ENCODE measurements at regions not wholly inside any gene's neighbourhood (a gene's known extent, or its start where the extent isn't known, plus 50 kb on each side); places are given as distances from the start of the nearest gene placed in this dataset.

- TF ChIP-seq CTCF (IDR thresholded peaks at IDR 0.05) (no peak), POLR2A (IDR thresholded peaks at IDR 0.05) (no peak)
- Histone ChIP-seq H3K4me3 (no peak overlapping the region), H3K27me3 (no peaks in the 10 kb centered on the region), H3K27ac (no peak overlapping the region), H3K9me3 (no peaks in the 10 kb centered on the region), H3K36me3 (no peaks in the 10 kb centered on the region), H3K4me1 (peaks cover 0 to 8% (median 0%) of the 10 kb centered on the region in 12 donors)
- intact Hi-C loops (cut with DNase I) = no loop called here
- DNase-seq = no peak
- ATAC-seq = no peak
These were observed 339.0 kb downstream of the ENC1 start for GRCh38 chr5:74301576-74301975.

- WGBS, 4 donors = 94 to 95% (median 95%) methylated on average over 6 of the region's 6 CpGs
- Histone ChIP-seq H3K27me3 (no peaks in the 10 kb centered on the region), H3K9me3 (no peaks in the 10 kb centered on the region), H3K27ac (no peak overlapping the region), H3K36me3 (no peaks in the 10 kb centered on the region), H3K4me3 (no peak overlapping the region), H3K4me1 (peaks cover 0 to 8% (median 0%) of the 10 kb centered on the region in 12 donors)
- intact Hi-C loops (cut with DNase I) = no loop called here
- DNase-seq = no peak
- TF ChIP-seq POLR2A (IDR thresholded peaks at IDR 0.05) (no peak), CTCF (IDR thresholded peaks at IDR 0.05) (no peak)
- ATAC-seq = no peak
These were observed 339.6 kb downstream of the ENC1 start for GRCh38 chr5:74300808-74301389.

- intact Hi-C loops (cut with DNase I) = loop anchor here in 2 of 10 donors (10.0 kb wide), 1 partner anchor 345 kb away; the partner anchor contains the start of gene ENC1 (in 2 of the 2)
- TF ChIP-seq POLR2A (IDR thresholded peaks at IDR 0.05) (no peak), CTCF (IDR thresholded peaks at IDR 0.05) (no peak)
These were observed 340.7 kb downstream of the ENC1 start for GRCh38 chr5:74299833-74300232.

GRCh38 chr5:74296685-74297408, 343.7 kb downstream of the ENC1 start:
- H3K4me1 ChIP-seq = peaks cover 0 to 14% (median 0%) of the 10 kb centered on the region in 12 donors
- no peaks in the 10 kb centered on the region for H3K36me3 ChIP-seq
- intact Hi-C loops (cut with DNase I) = loop anchor here in 2 of 10 donors (10.0 kb wide), 1 partner anchor 348 kb away; the partner anchor contains the start of gene ENC1 (in 2 of the 2)
- no peak overlapping the region for H3K27ac ChIP-seq
- no peaks in the 10 kb centered on the region for H3K9me3 ChIP-seq
- DNase-seq (peak in 2 of 5 donors; percentile 23 to 45), ATAC-seq (peak in 1 of 4 donors; percentile 63)
- no peak overlapping the region for H3K4me3 ChIP-seq
- 32 to 44% (median 42%) methylated on average over 9 of the region's 9 CpGs for WGBS, 4 donors
- no peak for TF ChIP-seq POLR2A (IDR thresholded peaks at IDR 0.05)
- no peak for TF ChIP-seq CTCF (IDR thresholded peaks at IDR 0.05)
- H3K27me3 ChIP-seq = no peaks in the 10 kb centered on the region

More at GRCh38 chr5:74299833-74300232, 340.7 kb downstream of the ENC1 start:
- no peaks in the 10 kb centered on the region for H3K27me3 ChIP-seq
- DNase-seq (no peak), ATAC-seq (no peak)
- H3K9me3 ChIP-seq = no peaks in the 10 kb centered on the region
- H3K27ac ChIP-seq = no peak overlapping the region
- 89 to 95% (median 93%) methylated on average over 2 of the region's 2 CpGs for WGBS, 4 donors
- no peaks in the 10 kb centered on the region for H3K36me3 ChIP-seq
- peaks cover 0 to 8% (median 0%) of the 10 kb centered on the region in 12 donors for H3K4me1 ChIP-seq
- no peak overlapping the region for H3K4me3 ChIP-seq
